ENCODE measurements at regions not wholly inside any gene's neighbourhood (a gene's known extent, or its start where the extent isn't known, plus 50 kb on each side); places are given as distances from the start of the nearest gene placed in this dataset.

DNA sequence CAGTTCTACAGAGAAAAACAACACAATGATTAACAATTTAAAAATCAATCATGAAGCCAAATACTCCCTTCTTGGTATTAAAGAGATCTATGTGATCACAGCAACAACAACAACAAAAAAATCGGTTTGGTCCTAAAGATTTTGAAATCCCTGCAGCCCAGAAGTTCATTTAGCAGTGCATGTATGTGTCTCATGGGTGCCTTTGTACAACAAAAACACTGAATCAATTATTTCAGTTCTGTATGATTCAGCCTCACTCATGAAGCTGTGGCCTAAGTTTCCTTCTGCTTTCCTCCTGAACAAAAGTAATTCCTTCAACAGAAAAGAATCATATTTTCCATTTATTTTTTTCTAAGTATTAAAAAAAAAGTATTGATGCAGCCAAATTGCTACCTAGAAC, 393.4 kb upstream of the NDST3 start:
- TF ChIP-seq, protein P1, sequence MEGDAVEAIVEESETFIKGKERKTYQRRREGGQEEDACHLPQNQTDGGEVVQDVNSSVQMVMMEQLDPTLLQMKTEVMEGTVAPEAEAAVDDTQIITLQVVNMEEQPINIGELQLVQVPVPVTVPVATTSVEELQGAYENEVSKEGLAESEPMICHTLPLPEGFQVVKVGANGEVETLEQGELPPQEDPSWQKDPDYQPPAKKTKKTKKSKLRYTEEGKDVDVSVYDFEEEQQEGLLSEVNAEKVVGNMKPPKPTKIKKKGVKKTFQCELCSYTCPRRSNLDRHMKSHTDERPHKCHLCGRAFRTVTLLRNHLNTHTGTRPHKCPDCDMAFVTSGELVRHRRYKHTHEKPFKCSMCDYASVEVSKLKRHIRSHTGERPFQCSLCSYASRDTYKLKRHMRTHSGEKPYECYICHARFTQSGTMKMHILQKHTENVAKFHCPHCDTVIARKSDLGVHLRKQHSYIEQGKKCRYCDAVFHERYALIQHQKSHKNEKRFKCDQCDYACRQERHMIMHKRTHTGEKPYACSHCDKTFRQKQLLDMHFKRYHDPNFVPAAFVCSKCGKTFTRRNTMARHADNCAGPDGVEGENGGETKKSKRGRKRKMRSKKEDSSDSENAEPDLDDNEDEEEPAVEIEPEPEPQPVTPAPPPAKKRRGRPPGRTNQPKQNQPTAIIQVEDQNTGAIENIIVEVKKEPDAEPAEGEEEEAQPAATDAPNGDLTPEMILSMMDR (IDR thresholded peaks at IDR 0.05 in 4 of 5, conservative IDR thresholded peaks at IDR 0.05 in 1 of 5): no peak
- no peak for TF ChIP-seq POLR2A (IDR thresholded peaks at IDR 0.05)

All from gastrocnemius medialis (tissue), 4 donors.